ENCODE measurements at regions not wholly inside any gene's neighbourhood (a gene's known extent, or its start where the extent isn't known, plus 50 kb on each side); places are given as distances from the start of the nearest gene placed in this dataset.

- DNase-seq = no peak
Measured at GRCh38 chr1:56355422-56355821, 223.9 kb downstream of the PLPP3 start.

- no peak for DNase-seq
Measured at GRCh38 chr1:56345831-56346230, 233.5 kb downstream of the PLPP3 start.

- no peak for DNase-seq
Measured at GRCh38 chr1:56340977-56341376, 238.4 kb downstream of the PLPP3 start.

GRCh38 chr1:56339786-56340465 lies 239.4 kb downstream of the PLPP3 start:
- DNase-seq = no peak

GRCh38 chr1:56339093-56339492 lies 240.3 kb downstream of the PLPP3 start:
- no peak for DNase-seq

GRCh38 chr1:56336982-56337381 lies 242.4 kb downstream of the PLPP3 start:
- DNase-seq = no peak

- DNase-seq = no peak
Measured at GRCh38 chr1:56335394-56335793, 244.0 kb downstream of the PLPP3 start.

- DNase-seq = no peak
Measured at GRCh38 chr1:56334047-56334446, 245.3 kb downstream of the PLPP3 start.

- DNase-seq = no peak
Measured at GRCh38 chr1:56333461-56333860, 245.9 kb downstream of the PLPP3 start.

- DNase-seq = no peak
Measured at GRCh38 chr1:56331892-56332567, 247.3 kb downstream of the PLPP3 start.

GRCh38 chr1:56331207-56331891 lies 248.0 kb downstream of the PLPP3 start:
- no peak for DNase-seq

GRCh38 chr1:56330391-56331026 lies 248.9 kb downstream of the PLPP3 start:
- no peak for DNase-seq

GRCh38 chr1:56329970-56330369 lies 249.4 kb downstream of the PLPP3 start:
- no peak for DNase-seq

GRCh38 chr1:56327195-56327594 lies 252.2 kb downstream of the PLPP3 start:
- DNase-seq = no peak

GRCh38 chr1:56326056-56326455 lies 253.3 kb downstream of the PLPP3 start:
- no peak for DNase-seq

GRCh38 chr1:56324504-56324903 lies 254.9 kb downstream of the PLPP3 start:
- DNase-seq = no peak

GRCh38 chr1:56322211-56322610 lies 257.2 kb downstream of the PLPP3 start:
- DNase-seq = no peak

- no peak for DNase-seq
Measured at GRCh38 chr1:56321150-56321490, 258.2 kb downstream of the PLPP3 start.

- DNase-seq = no peak
Measured at GRCh38 chr1:56320464-56321149, 258.8 kb downstream of the PLPP3 start.

- DNase-seq = no peak
Measured at GRCh38 chr1:56317722-56318121, 261.6 kb downstream of the PLPP3 start.

GRCh38 chr1:56315293-56315942 lies 263.9 kb downstream of the PLPP3 start:
- DNase-seq = no peak

- no peak for DNase-seq
Measured at GRCh38 chr1:56313560-56313959, 265.8 kb downstream of the PLPP3 start.

GRCh38 chr1:56311766-56312165 lies 267.6 kb downstream of the PLPP3 start:
- no peak for DNase-seq
